GM13977 (cell line): ENCODE measurements at regions not wholly inside any gene's neighbourhood (a gene's known extent, or its start where the extent isn't known, plus 50 kb on each side); places are given as distances from the start of the nearest gene placed in this dataset.

Experiments used
- DNase-seq: peaks from one replicate; pipeline ENCODE4 v3.0.0; 2012; ENCODE audit warnings: low spot score
- CTCF ChIP-seq: IDR thresholded peaks from 2 replicates; pipeline ENCODE4 v1.5.1; 2012; ENCODE audit warnings: mild to moderate bottlenecking, control low read depth; ENCODE audit not compliant: insufficient read depth; ENCODE audit errors: extremely low read depth, missing control alignments
- in situ Hi-C: fragments of 300-500 bp; cut with MboI; formaldehyde crosslinking; loops from one replicate; pipeline ENCODE4 v1.12.0; 2022; ENCODE audit warnings: low sequenced_read_pairs, low pct_unique_long_range_greater_than_20kb, mixed read lengths, inconsistent platforms; ENCODE audit not compliant: unreplicated experiment

- in situ Hi-C loops, result no loop called here
- no peak for DNase-seq
- TF ChIP-seq CTCF, result no peak
These were observed 200.8 kb downstream of the DIRAS2 start for GRCh38 chr9:90441814-90442213.

GRCh38 chr9:90442723-90443122 is 199.9 kb downstream of the DIRAS2 start:
- no peak for DNase-seq
- in situ Hi-C loops, result no loop called here
- no peak for TF ChIP-seq CTCF

GRCh38 chr9:90444609-90445204 is 197.9 kb downstream of the DIRAS2 start:
- DNase-seq, result no peak
- no peak for TF ChIP-seq CTCF
- in situ Hi-C loops, result no loop called here

GRCh38 chr9:90445391-90445790 is 197.2 kb downstream of the DIRAS2 start:
- TF ChIP-seq CTCF, result no peak
- in situ Hi-C loops, result no loop called here
- DNase-seq, result no peak

GRCh38 chr9:90446200-90446948 is 196.2 kb downstream of the DIRAS2 start:
- in situ Hi-C loops, result no loop called here
- no peak for DNase-seq
- no peak for TF ChIP-seq CTCF

GRCh38 chr9:90447773-90448172 is 194.9 kb downstream of the DIRAS2 start:
- in situ Hi-C loops, result no loop called here
- TF ChIP-seq CTCF, result no peak
- DNase-seq, result no peak
